H9 (cell line): ENCODE measurements at regions not wholly inside any gene's neighbourhood (a gene's known extent, or its start where the extent isn't known, plus 50 kb on each side); places are given as distances from the start of the nearest gene placed in this dataset.

ENCODE experiments used
- DNase-seq: peaks from one replicate; pipeline ENCODE4 v3.0.0-alpha.2; 2017
- H2AFZ ChIP-seq: one replicate; pipeline ENCODE4 v1.6.1; 2013; ENCODE audit warnings: mild to moderate bottlenecking, low read length, control low read depth, moderate library complexity
- H2AK5ac ChIP-seq: 2 replicates; pipeline ENCODE4 v1.6.1; 2013; ENCODE audit warnings: low read length, control low read depth, mixed read lengths; ENCODE audit not compliant: insufficient read length
- H2BK120ac ChIP-seq: one replicate; pipeline ENCODE4 v1.6.1; 2013; ENCODE audit warnings: low read depth, mild to moderate bottlenecking, low read length, control low read depth, inconsistent platforms; ENCODE audit not compliant: poor library complexity, severe bottlenecking
- H2BK12ac ChIP-seq: 2 replicates; pipeline ENCODE4 v1.6.1; 2013; ENCODE audit warnings: low read length, control low read depth, mixed read lengths, low read depth; ENCODE audit not compliant: insufficient read length
- H2BK15ac ChIP-seq: 2 replicates; pipeline ENCODE4 v1.6.1; 2013; ENCODE audit warnings: low read depth, low read length, control low read depth
- H2BK20ac ChIP-seq: one replicate; pipeline ENCODE4 v1.6.1; 2013; ENCODE audit warnings: low read depth, mild to moderate bottlenecking, low read length, control low read depth, inconsistent platforms; ENCODE audit not compliant: poor library complexity, severe bottlenecking
- H2BK5ac ChIP-seq: 2 replicates; pipeline ENCODE4 v1.6.1; 2013; ENCODE audit warnings: low read length, control low read depth, mixed read lengths; ENCODE audit not compliant: insufficient read length
- H3K14ac ChIP-seq: 2 replicates; pipeline ENCODE4 v1.6.1; 2013; ENCODE audit warnings: low read length, control low read depth; ENCODE audit not compliant: insufficient read depth
- H3K18ac ChIP-seq: 2 replicates; pipeline ENCODE4 v1.6.1; 2013; ENCODE audit warnings: low read depth, mild to moderate bottlenecking, mixed read lengths, low read length, control low read depth; ENCODE audit not compliant: insufficient read length
- H3K23ac ChIP-seq: 2 replicates; pipeline ENCODE4 v1.6.1; 2013; ENCODE audit warnings: low read length, control low read depth, mixed read lengths, low read depth; ENCODE audit not compliant: insufficient read length
- H3K23me2 ChIP-seq: 2 replicates; pipeline ENCODE4 v1.6.1; 2013; ENCODE audit warnings: low read depth, mild to moderate bottlenecking, mixed read lengths, low read length, control low read depth; ENCODE audit not compliant: insufficient read length, poor library complexity, severe bottlenecking
- H3K27ac ChIP-seq: 2 replicates; pipeline ENCODE4 v1.5.1; 2013; ENCODE audit warnings: low read length, control low read depth, mixed read lengths, low read depth; ENCODE audit not compliant: insufficient read length
- H3K27me3 ChIP-seq: 2 replicates; pipeline ENCODE4 v1.6.1; 2013; ENCODE audit warnings: low read length, control low read depth, inconsistent platforms; ENCODE audit not compliant: insufficient read depth
- H3K4ac ChIP-seq: 2 replicates; pipeline ENCODE4 v1.6.1; 2013; ENCODE audit warnings: low read depth, mild to moderate bottlenecking, control low read depth, inconsistent platforms, low read length, moderate library complexity
- H3K4me1 ChIP-seq: 2 replicates; pipeline ENCODE4 v1.6.1; 2013; ENCODE audit warnings: low read length, control low read depth, inconsistent platforms; ENCODE audit not compliant: insufficient read depth
- H3K4me2 ChIP-seq: 2 replicates; pipeline ENCODE4 v1.6.1; 2013; ENCODE audit warnings: low read length, control low read depth, mixed read lengths; ENCODE audit not compliant: insufficient read length, insufficient read depth
- H3K56ac ChIP-seq: 2 replicates; pipeline ENCODE4 v1.6.1; 2013; ENCODE audit warnings: low read depth, mild to moderate bottlenecking, mixed read lengths, low read length, control low read depth; ENCODE audit not compliant: insufficient read length
- H3K79me1 ChIP-seq: 2 replicates; pipeline ENCODE4 v1.6.1; 2013; ENCODE audit warnings: low read depth, mild to moderate bottlenecking, moderate library complexity, low read length, control low read depth, inconsistent platforms; ENCODE audit not compliant: insufficient read depth, poor library complexity, severe bottlenecking
- H3K79me2 ChIP-seq: 2 replicates; pipeline ENCODE4 v1.6.1; 2013; ENCODE audit warnings: low read length, control low read depth, inconsistent platforms; ENCODE audit not compliant: insufficient read depth
- H3K9ac ChIP-seq: 2 replicates; pipeline ENCODE4 v1.6.1; 2013; ENCODE audit warnings: low read length, control low read depth, mixed read lengths; ENCODE audit not compliant: insufficient read length; ENCODE audit errors: extremely low read depth
- H3K9me3 ChIP-seq: one replicate; pipeline ENCODE4 v1.6.1; 2013; ENCODE audit warnings: low read depth, low read length, inconsistent platforms; ENCODE audit not compliant: control insufficient read depth
- H3T11ph ChIP-seq: one replicate; pipeline ENCODE4 v1.6.1; 2013; ENCODE audit warnings: mild to moderate bottlenecking, low read length, control low read depth, inconsistent platforms
- H4K20me1 ChIP-seq: one replicate; pipeline ENCODE4 v1.6.1; 2013; ENCODE audit not compliant: control insufficient read depth, insufficient read length, insufficient read depth
- H4K5ac ChIP-seq: 2 replicates; pipeline ENCODE4 v1.6.1; 2013; ENCODE audit warnings: low read depth, mild to moderate bottlenecking, mixed read lengths, low read length, control low read depth; ENCODE audit not compliant: insufficient read length
- H4K8ac ChIP-seq: replicated peaks from 2 replicates; pipeline ENCODE4 v1.6.1; 2013; ENCODE audit warnings: low read length, control low read depth, mixed read lengths, low read depth; ENCODE audit not compliant: insufficient read length
- H4K91ac ChIP-seq: 2 replicates; pipeline ENCODE4 v1.6.1; 2013; ENCODE audit warnings: low read depth, mild to moderate bottlenecking, moderate library complexity, mixed read lengths, low read length, control low read depth; ENCODE audit not compliant: insufficient read length
- H3K27ac Mint-ChIP-seq, 3 experiments: 2 replicates in 2 of 3; 3 replicates in 1 of 3; pipeline ENCODE4 v1.8.0; 2020 to 2021; ENCODE audit warnings: mixed read lengths in 3 of 3, mild to moderate bottlenecking in 1 of 3, moderate library complexity in 1 of 3
- H3K27me3 Mint-ChIP-seq: 2 replicates; pipeline ENCODE4 v1.8.0; 2021; ENCODE audit warnings: low read depth, mild to moderate bottlenecking, moderate library complexity, mixed read lengths
- H3K36me3 Mint-ChIP-seq, 3 experiments: 2 replicates in 2 of 3; 3 replicates in 1 of 3; pipeline ENCODE4 v1.8.0; 2020 to 2021; ENCODE audit warnings: low read depth in 3 of 3, mixed read lengths in 3 of 3; ENCODE audit not compliant: insufficient read depth in 1 of 3
- H3K4me1 Mint-ChIP-seq, 2 experiments: 2 replicates each; pipeline ENCODE4 v1.8.0; 2020; ENCODE audit warnings: mixed read lengths in 2 of 2
- H3K4me3 Mint-ChIP-seq, 2 experiments: 2 replicates in 1 of 2; 3 replicates in 1 of 2; pipeline ENCODE4 v1.8.0; 2020 to 2021; ENCODE audit warnings: mild to moderate bottlenecking in 2 of 2, mixed read lengths in 2 of 2, moderate library complexity in 1 of 2
- H3K9me3 Mint-ChIP-seq, 2 experiments: 2 replicates in 1 of 2; 3 replicates in 1 of 2; pipeline ENCODE4 v1.8.0; 2020; ENCODE audit warnings: mild to moderate bottlenecking in 2 of 2, mixed read lengths in 2 of 2, moderate library complexity in 1 of 2
- CTCF ChIP-seq: fragments of 200-600 bp; sonication (generic); conservative IDR thresholded peaks from 3 replicates; pipeline ENCODE4 v1.8.0; 2021; ENCODE audit warnings: antibody characterized with exemption, mild to moderate bottlenecking
- WGBS: extraction: QIAGEN DNeasy Blood & Tissue Kit; methylation state at CpG from one replicate; pipeline ENCODE4 v1.1.7; 2013; ENCODE audit warnings: missing lambda C conversion rate, low lambda C conversion rate, mixed read lengths; ENCODE audit not compliant: insufficient read length; ENCODE audit errors: extremely low coverage; 5-methylcytosine and 5-hydroxymethylcytosine counted together

- Histone ChIP-seq H2BK15ac (no peak overlapping the region), H3K79me1 (no peaks in the 10 kb centered on the region), H3K23me2 (no peaks in the 10 kb centered on the region), H2BK5ac (no peak overlapping the region), H2BK12ac (no peak overlapping the region), H4K20me1 (no peaks in the 10 kb centered on the region), H2AFZ (no peak overlapping the region), H3K9ac (no peak overlapping the region), H3T11ph (no peak overlapping the region), H3K56ac (no peak overlapping the region), H3K4me2 (no peak overlapping the region), H3K9me3 (no peaks in the 10 kb centered on the region), H3K23ac (no peak overlapping the region), H3K27ac (no peak overlapping the region), H4K91ac (no peak overlapping the region), H3K4me1 (peaks cover 8% of the 10 kb centered on the region; the same call in 1 of the 2 replicates), H2BK20ac (no peak overlapping the region), H2BK120ac (no peak overlapping the region), H3K18ac (no peak overlapping the region), H3K14ac (no peak overlapping the region), H4K5ac (no peak overlapping the region), H3K27me3 (peaks cover 2% of the 10 kb centered on the region; the same call in 1 of the 2 replicates), H4K8ac (no peak overlapping the region), H3K79me2 (no peaks in the 10 kb centered on the region), H2AK5ac (no peak overlapping the region), H3K4ac (no peak overlapping the region)
- TF ChIP-seq CTCF, result no peak
- Mint-ChIP-seq H3K4me3 (0 out of 5 replicates have a peak overlapping the region, but pooled peaks of 1 of the 2 experiments have one; percentile 21), H3K9me3 (no peaks in the 10 kb centered on the region), H3K4me1 (peaks cover 32 to 46% of the 10 kb centered on the region in 2 experiments), H3K27ac (peak overlapping the region in 1 of 3 experiments; percentile 48; a peak in 2 of 7 replicates), H3K27me3 (peaks cover 34% of the 10 kb centered on the region), H3K36me3 (peaks cover 0 to 3% (median 0%) of the 10 kb centered on the region in 3 experiments; a peak in 2 of 7 replicates)
- DNase-seq, result no peak
- no CpG with 5 or more reads among the region's 2 CpGs for WGBS
These were observed 502.9 kb downstream of the PDCD6IP start for GRCh38 chr3:34301313-34301712.
